ENCODE measurements at regions not wholly inside any gene's neighbourhood (a gene's known extent, or its start where the extent isn't known, plus 50 kb on each side); places are given as distances from the start of the nearest gene placed in this dataset.

DNA sequence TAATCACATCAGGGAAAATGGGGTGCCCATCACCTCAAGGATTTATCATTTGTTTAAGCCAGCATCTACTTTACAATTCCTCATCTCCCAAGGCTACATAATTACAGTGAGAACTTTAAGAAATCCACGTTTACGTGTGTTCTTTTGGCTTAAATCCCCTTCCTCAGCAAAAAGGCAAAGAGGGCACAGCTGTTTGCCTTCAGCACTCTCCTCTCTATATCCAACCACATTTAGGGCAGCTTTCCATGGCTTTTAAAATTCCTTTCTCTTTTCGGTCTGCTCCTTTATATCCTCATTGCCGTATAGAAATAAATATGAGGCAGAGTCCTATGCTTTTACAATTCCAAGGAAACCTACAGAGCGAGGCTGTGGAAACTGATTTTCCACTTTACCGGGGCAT lies 175.9 kb downstream of the EMP1 start:
- no peak for DNase-seq (ENCODE audit: low read depth in 1 of 2, low spot score in 1 of 2)
- no peak overlapping the region for H3K4me3 ChIP-seq (replicated peaks; ENCODE audit: insufficient read depth, low read length)
- no peak for TF ChIP-seq SPI1 (IDR thresholded peaks at IDR 0.05; ENCODE audit: borderline replicate concordance, low read depth)
- no peak for TF ChIP-seq GABPA (IDR thresholded peaks at IDR 0.05; ENCODE audit: low read depth)
- TF ChIP-seq, protein P1, sequence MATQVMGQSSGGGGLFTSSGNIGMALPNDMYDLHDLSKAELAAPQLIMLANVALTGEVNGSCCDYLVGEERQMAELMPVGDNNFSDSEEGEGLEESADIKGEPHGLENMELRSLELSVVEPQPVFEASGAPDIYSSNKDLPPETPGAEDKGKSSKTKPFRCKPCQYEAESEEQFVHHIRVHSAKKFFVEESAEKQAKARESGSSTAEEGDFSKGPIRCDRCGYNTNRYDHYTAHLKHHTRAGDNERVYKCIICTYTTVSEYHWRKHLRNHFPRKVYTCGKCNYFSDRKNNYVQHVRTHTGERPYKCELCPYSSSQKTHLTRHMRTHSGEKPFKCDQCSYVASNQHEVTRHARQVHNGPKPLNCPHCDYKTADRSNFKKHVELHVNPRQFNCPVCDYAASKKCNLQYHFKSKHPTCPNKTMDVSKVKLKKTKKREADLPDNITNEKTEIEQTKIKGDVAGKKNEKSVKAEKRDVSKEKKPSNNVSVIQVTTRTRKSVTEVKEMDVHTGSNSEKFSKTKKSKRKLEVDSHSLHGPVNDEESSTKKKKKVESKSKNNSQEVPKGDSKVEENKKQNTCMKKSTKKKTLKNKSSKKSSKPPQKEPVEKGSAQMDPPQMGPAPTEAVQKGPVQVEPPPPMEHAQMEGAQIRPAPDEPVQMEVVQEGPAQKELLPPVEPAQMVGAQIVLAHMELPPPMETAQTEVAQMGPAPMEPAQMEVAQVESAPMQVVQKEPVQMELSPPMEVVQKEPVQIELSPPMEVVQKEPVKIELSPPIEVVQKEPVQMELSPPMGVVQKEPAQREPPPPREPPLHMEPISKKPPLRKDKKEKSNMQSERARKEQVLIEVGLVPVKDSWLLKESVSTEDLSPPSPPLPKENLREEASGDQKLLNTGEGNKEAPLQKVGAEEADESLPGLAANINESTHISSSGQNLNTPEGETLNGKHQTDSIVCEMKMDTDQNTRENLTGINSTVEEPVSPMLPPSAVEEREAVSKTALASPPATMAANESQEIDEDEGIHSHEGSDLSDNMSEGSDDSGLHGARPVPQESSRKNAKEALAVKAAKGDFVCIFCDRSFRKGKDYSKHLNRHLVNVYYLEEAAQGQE (IDR thresholded peaks at IDR 0.05; ENCODE audit: insufficient replicate concordance, low read depth) = no peak
- TF ChIP-seq, protein P2, sequence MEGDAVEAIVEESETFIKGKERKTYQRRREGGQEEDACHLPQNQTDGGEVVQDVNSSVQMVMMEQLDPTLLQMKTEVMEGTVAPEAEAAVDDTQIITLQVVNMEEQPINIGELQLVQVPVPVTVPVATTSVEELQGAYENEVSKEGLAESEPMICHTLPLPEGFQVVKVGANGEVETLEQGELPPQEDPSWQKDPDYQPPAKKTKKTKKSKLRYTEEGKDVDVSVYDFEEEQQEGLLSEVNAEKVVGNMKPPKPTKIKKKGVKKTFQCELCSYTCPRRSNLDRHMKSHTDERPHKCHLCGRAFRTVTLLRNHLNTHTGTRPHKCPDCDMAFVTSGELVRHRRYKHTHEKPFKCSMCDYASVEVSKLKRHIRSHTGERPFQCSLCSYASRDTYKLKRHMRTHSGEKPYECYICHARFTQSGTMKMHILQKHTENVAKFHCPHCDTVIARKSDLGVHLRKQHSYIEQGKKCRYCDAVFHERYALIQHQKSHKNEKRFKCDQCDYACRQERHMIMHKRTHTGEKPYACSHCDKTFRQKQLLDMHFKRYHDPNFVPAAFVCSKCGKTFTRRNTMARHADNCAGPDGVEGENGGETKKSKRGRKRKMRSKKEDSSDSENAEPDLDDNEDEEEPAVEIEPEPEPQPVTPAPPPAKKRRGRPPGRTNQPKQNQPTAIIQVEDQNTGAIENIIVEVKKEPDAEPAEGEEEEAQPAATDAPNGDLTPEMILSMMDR (IDR thresholded peaks at IDR 0.05; ENCODE audit: insufficient read depth, low read length) = no peak
- TF ChIP-seq POLR2AphosphoS5 (IDR thresholded peaks at IDR 0.05; ENCODE audit: low read depth) = no peak
- no peak overlapping the region for H3K27ac ChIP-seq (replicated peaks)
- H3K27me3 ChIP-seq (ENCODE audit: insufficient read depth, poor library complexity, severe bottlenecking) = no peaks in the 10 kb centered on the region

DNA sequence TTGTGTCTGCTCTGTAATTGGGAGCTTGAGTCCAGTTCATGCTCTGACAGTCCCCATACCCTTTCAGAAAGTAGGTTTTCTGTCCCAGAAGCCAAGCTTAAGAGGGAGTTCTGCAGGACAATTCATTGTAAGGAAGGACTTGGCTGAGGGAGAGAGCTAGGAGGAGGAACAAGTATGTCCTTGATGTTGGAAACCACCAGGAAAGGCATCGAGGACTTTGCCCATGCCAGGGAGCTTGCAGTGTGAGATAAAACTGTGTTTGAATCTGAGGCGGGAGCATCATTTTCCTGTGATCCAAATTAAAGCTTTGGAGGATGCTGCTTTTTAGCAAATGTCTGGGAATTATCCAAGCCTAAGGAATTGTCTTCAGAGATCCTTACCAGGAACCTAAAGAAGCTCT lies 175.3 kb downstream of the EMP1 start:
- Histone ChIP-seq H3K27me3 (ENCODE audit: insufficient read depth, poor library complexity, severe bottlenecking) (no peaks in the 10 kb centered on the region), H3K4me3 (replicated peaks; ENCODE audit: insufficient read depth, low read length) (no peak overlapping the region), H3K27ac (replicated peaks) (no peak overlapping the region)
- DNase-seq (ENCODE audit: low read depth in 1 of 2, low spot score in 1 of 2) = no peak
- TF ChIP-seq SPI1 (IDR thresholded peaks at IDR 0.05; ENCODE audit: borderline replicate concordance, low read depth) (no peak), GABPA (IDR thresholded peaks at IDR 0.05; ENCODE audit: low read depth) (no peak), POLR2AphosphoS5 (IDR thresholded peaks at IDR 0.05; ENCODE audit: low read depth) (no peak)
- TF ChIP-seq, protein P2 (IDR thresholded peaks at IDR 0.05; ENCODE audit: insufficient read depth, low read length) = no peak
- TF ChIP-seq, protein P1 (IDR thresholded peaks at IDR 0.05; ENCODE audit: insufficient replicate concordance, low read depth) = no peak

DNA sequence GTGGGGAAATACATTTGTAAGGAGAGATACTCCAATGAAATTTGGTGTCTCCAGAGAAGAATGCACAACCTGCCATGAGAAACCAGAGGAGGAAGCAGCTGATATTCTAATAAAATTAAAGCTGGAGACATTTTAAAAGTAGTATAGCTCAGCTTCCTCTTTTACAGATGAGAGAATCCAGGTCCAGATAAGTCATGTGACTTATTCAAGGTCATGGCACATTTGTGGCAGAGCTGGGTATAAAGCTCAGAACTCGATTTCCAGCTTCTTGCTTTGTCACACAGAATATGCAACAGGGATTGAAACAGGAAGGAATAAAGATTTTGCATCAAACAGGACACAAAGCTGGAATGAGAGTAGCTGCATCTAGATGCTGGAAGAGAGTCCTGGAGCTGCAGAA lies 174.8 kb downstream of the EMP1 start:
- no peaks in the 10 kb centered on the region for H3K27me3 ChIP-seq (ENCODE audit: insufficient read depth, poor library complexity, severe bottlenecking)
- no peak for TF ChIP-seq SPI1 (IDR thresholded peaks at IDR 0.05; ENCODE audit: borderline replicate concordance, low read depth)
- TF ChIP-seq, protein P1 (IDR thresholded peaks at IDR 0.05; ENCODE audit: insufficient replicate concordance, low read depth) = no peak
- TF ChIP-seq GABPA (IDR thresholded peaks at IDR 0.05; ENCODE audit: low read depth) = no peak
- TF ChIP-seq POLR2AphosphoS5 (IDR thresholded peaks at IDR 0.05; ENCODE audit: low read depth) = no peak
- TF ChIP-seq, protein P2 (IDR thresholded peaks at IDR 0.05; ENCODE audit: insufficient read depth, low read length) = no peak
- DNase-seq (ENCODE audit: low read depth in 1 of 2, low spot score in 1 of 2) = no peak
- no peak overlapping the region for H3K4me3 ChIP-seq (replicated peaks; ENCODE audit: insufficient read depth, low read length)
- no peak overlapping the region for H3K27ac ChIP-seq (replicated peaks)
